HEK293 (cell line): ENCODE measurements at regions not wholly inside any gene's neighbourhood (a gene's known extent, or its start where the extent isn't known, plus 50 kb on each side); places are given as distances from the start of the nearest gene placed in this dataset.

ENCODE experiments used
- CTCF ChIA-PET: fragments of 350-600 bp; formaldehyde crosslinking; extraction: SDS; loops from one replicate; lab custom pipeline; 2021; ENCODE audit warnings: antibody characterized with exemption; lab: Yijun Ruan, JAX
- POLR2A ChIA-PET: fragments of 300-600 bp; formaldehyde crosslinking; extraction: SDS; loops from one replicate; lab custom pipeline; 2020; ENCODE audit warnings: antibody characterized with exemption, inconsistent platforms; lab: Yijun Ruan, JAX
- H3K27ac ChIP-seq: fragments of 200-500 bp; sonication (Bioruptor generic); 2 replicates; pipeline ENCODE4 v1.5.1; 2014; ENCODE audit warnings: low read depth, low read length, control low read depth, inconsistent platforms; ENCODE audit errors: extremely low read depth
- H3K36me3 ChIP-seq, 2 experiments: fragments of 200-500 bp in 1 of 2; sonication (Bioruptor generic) in 1 of 2; 1 replicate in 1 of 2; 2 replicates in 1 of 2; pipeline ENCODE4 v1.5.1; 2014 to 2017; ENCODE audit warnings: inconsistent platforms in 2 of 2, low read length in 2 of 2; ENCODE audit not compliant: control insufficient read depth in 2 of 2, insufficient read depth in 1 of 2
- H3K4me1 ChIP-seq: fragments of 200-500 bp; sonication (Bioruptor generic); 2 replicates; pipeline ENCODE4 v1.5.1; 2014; ENCODE audit warnings: mild to moderate bottlenecking, low read length, inconsistent platforms; ENCODE audit not compliant: control insufficient read depth, insufficient read depth
- H3K4me3 ChIP-seq: 2 replicates; pipeline ENCODE4 v1.5.1; 2011; ENCODE audit warnings: low read depth, mild to moderate bottlenecking, control low read depth, low read length, moderate library complexity
- H3K9me3 ChIP-seq: fragments of 200-500 bp; sonication (Bioruptor generic); 2 replicates; pipeline ENCODE4 v1.5.1; 2014; ENCODE audit warnings: low read depth, low read length, inconsistent platforms; ENCODE audit not compliant: control insufficient read depth, insufficient read depth
- HOXD13 ChIP-seq: sonication (generic); formaldehyde crosslinking; IDR thresholded peaks from 2 replicates; pipeline ENCODE4 v1.8.0; 2022; ENCODE audit warnings: missing genetic modification reagents, borderline replicate concordance
- KLF16 ChIP-seq: fragments of 450-650 bp; formaldehyde crosslinking; IDR thresholded peaks from 2 replicates; pipeline ENCODE4 v1.5.1; 2017; ENCODE audit warnings: missing biosample characterization, missing genetic modification characterization
- MYNN ChIP-seq: fragments of 450-650 bp; formaldehyde crosslinking; IDR thresholded peaks from 2 replicates; pipeline ENCODE4 v1.5.1; 2016; ENCODE audit warnings: missing biosample characterization, missing genetic modification characterization, borderline replicate concordance
- SCRT1 ChIP-seq: fragments of 450-650 bp; formaldehyde crosslinking; IDR thresholded peaks from 2 replicates; pipeline ENCODE4 v1.5.1; 2016; ENCODE audit warnings: missing biosample characterization, missing genetic modification characterization, borderline replicate concordance
- TRIM28 ChIP-seq: IDR thresholded peaks from 2 replicates; pipeline ENCODE4 v1.6.1; 2011; ENCODE audit warnings: low read length, control low read depth, borderline replicate concordance
- ZFP3 ChIP-seq: fragments of 450-650 bp; formaldehyde crosslinking; IDR thresholded peaks from 2 replicates; pipeline ENCODE4 v1.5.1; 2016; ENCODE audit warnings: low read depth, missing biosample characterization, missing genetic modification characterization
- ZIC2 ChIP-seq: fragments of 450-650 bp; formaldehyde crosslinking; IDR thresholded peaks from 2 replicates; pipeline ENCODE4 v1.5.1; 2016; ENCODE audit warnings: missing biosample characterization, missing genetic modification characterization
- ZNF184 ChIP-seq: fragments of 450-650 bp; IDR thresholded peaks from 2 replicates; pipeline ENCODE4 v1.5.1; 2018; ENCODE audit warnings: missing biosample characterization, mild to moderate bottlenecking, missing genetic modification characterization
- ZNF19 ChIP-seq: fragments of 450-650 bp; formaldehyde crosslinking; IDR thresholded peaks from 2 replicates; pipeline ENCODE4; 2016; ENCODE audit warnings: missing biosample characterization, missing genetic modification characterization, low read depth
- ZNF266 ChIP-seq: fragments of 450-650 bp; formaldehyde crosslinking; IDR thresholded peaks from 2 replicates; pipeline ENCODE4 v1.5.1; 2016; ENCODE audit warnings: missing biosample characterization, missing genetic modification characterization, low read depth
- ZNF292 ChIP-seq: fragments of 450-650 bp; formaldehyde crosslinking; IDR thresholded peaks from 2 replicates; pipeline ENCODE4 v1.5.1; 2016; ENCODE audit warnings: low read depth, missing biosample characterization, missing genetic modification characterization, borderline replicate concordance
- ZNF354C ChIP-seq: fragments of 450-650 bp; formaldehyde crosslinking; IDR thresholded peaks from 2 replicates; pipeline ENCODE4 v1.5.1; 2016; ENCODE audit warnings: missing biosample characterization, missing genetic modification characterization, low read depth, borderline replicate concordance
- ZNF423 ChIP-seq: fragments of 450-650 bp; formaldehyde crosslinking; IDR thresholded peaks from 2 replicates; pipeline ENCODE4 v1.5.1; 2016; ENCODE audit warnings: missing biosample characterization, missing genetic modification characterization
- ZNF501 ChIP-seq: fragments of 450-650 bp; formaldehyde crosslinking; IDR thresholded peaks from 2 replicates; pipeline ENCODE4 v1.5.1; 2016; ENCODE audit warnings: missing biosample characterization, missing genetic modification characterization
- ZNF548 ChIP-seq: fragments of 450-650 bp; formaldehyde crosslinking; IDR thresholded peaks from 2 replicates; pipeline ENCODE4 v1.5.1; 2016; ENCODE audit warnings: missing biosample characterization, missing genetic modification characterization
- ZNF571 ChIP-seq: fragments of 450-650 bp; formaldehyde crosslinking; IDR thresholded peaks from 2 replicates; pipeline ENCODE4 v1.5.0; 2017; ENCODE audit warnings: missing biosample characterization, missing genetic modification characterization
- ZNF645 ChIP-seq: fragments of 450-650 bp; formaldehyde crosslinking; IDR thresholded peaks from 2 replicates; pipeline ENCODE4; 2016; ENCODE audit warnings: missing biosample characterization, missing genetic modification characterization
- ZNF658 ChIP-seq: fragments of 450-650 bp; formaldehyde crosslinking; IDR thresholded peaks from 2 replicates; pipeline ENCODE4; 2016; ENCODE audit warnings: missing biosample characterization, missing genetic modification characterization
- ZNF677 ChIP-seq: fragments of 450-650 bp; IDR thresholded peaks from 2 replicates; pipeline ENCODE4 v1.5.0; 2018; ENCODE audit warnings: missing biosample characterization, mild to moderate bottlenecking, missing genetic modification characterization, moderate library complexity
- ZNF785 ChIP-seq: fragments of 450-650 bp; formaldehyde crosslinking; IDR thresholded peaks from 2 replicates; pipeline ENCODE4 v1.5.1; 2016; ENCODE audit warnings: missing biosample characterization, missing genetic modification characterization
- ZNF791 ChIP-seq: fragments of 450-650 bp; formaldehyde crosslinking; IDR thresholded peaks from 2 replicates; pipeline ENCODE4 v1.5.1; 2016; ENCODE audit warnings: missing biosample characterization, missing genetic modification characterization
- ZNF843 ChIP-seq: fragments of 450-650 bp; formaldehyde crosslinking; IDR thresholded peaks from 2 replicates; pipeline ENCODE4 v1.5.1; 2016; ENCODE audit warnings: missing biosample characterization, missing genetic modification characterization
- ZXDB ChIP-seq: fragments of 450-650 bp; formaldehyde crosslinking; IDR thresholded peaks from 2 replicates; pipeline ENCODE4 v1.5.1; 2016; ENCODE audit warnings: missing biosample characterization, missing genetic modification characterization
- TF ChIP-seq, protein P1 (sequence below): fragments of 450-650 bp; formaldehyde crosslinking; IDR thresholded peaks from 2 replicates; pipeline ENCODE4 v1.5.1; 2016; ENCODE audit warnings: missing biosample characterization, missing genetic modification characterization, borderline replicate concordance
- TF ChIP-seq, protein P2 (sequence below): fragments of 450-650 bp; formaldehyde crosslinking; conservative IDR thresholded peaks from 2 replicates; pipeline ENCODE4 v1.5.1; 2016; ENCODE audit warnings: low read depth, missing biosample characterization, missing genetic modification characterization

DNA sequence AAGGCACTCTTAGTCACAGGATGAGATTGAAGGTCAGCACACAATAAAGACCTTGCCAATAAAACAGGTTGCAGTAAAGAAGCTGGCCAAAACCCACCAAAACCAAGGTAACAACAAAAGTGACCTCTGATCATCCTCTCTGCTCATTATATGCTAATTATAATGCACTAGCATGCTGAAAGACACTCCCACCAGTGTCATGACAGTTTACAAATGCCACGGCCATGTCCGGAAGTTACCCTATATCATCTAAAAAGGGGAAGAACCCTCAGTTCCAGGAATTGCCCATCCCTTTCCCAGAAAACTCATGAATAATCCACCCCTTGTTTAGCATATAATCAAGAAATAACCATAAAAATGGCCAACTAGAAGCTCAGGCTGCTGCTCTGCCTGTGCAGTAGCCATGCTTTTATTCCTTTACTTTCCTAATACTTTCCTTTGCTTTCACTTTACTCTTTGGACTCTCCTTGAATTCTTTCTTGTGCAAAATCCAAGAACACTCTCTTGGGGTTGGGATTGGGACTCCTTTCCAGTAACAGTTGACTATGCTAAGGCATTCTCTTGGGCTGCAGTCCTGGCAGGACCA lies 527.3 kb upstream of the MAP3K7 start:
- H3K4me3 ChIP-seq, result no peak overlapping the region
- H3K4me1 ChIP-seq, result no peaks in the 10 kb centered on the region
- no peak for TF ChIP-seq ZNF791 (tag by site-specific recombination)
- no peak for TF ChIP-seq TRIM28
- TF ChIP-seq ZIC2 (tag by site-specific recombination), result no peak
- TF ChIP-seq ZNF785 (tag by site-specific recombination), result no peak
- TF ChIP-seq ZNF843 (tag by site-specific recombination), result no peak
- no peak for TF ChIP-seq ZNF571
- no peak for TF ChIP-seq ZNF423 (tag by site-specific recombination)
- TF ChIP-seq, protein P1, sequence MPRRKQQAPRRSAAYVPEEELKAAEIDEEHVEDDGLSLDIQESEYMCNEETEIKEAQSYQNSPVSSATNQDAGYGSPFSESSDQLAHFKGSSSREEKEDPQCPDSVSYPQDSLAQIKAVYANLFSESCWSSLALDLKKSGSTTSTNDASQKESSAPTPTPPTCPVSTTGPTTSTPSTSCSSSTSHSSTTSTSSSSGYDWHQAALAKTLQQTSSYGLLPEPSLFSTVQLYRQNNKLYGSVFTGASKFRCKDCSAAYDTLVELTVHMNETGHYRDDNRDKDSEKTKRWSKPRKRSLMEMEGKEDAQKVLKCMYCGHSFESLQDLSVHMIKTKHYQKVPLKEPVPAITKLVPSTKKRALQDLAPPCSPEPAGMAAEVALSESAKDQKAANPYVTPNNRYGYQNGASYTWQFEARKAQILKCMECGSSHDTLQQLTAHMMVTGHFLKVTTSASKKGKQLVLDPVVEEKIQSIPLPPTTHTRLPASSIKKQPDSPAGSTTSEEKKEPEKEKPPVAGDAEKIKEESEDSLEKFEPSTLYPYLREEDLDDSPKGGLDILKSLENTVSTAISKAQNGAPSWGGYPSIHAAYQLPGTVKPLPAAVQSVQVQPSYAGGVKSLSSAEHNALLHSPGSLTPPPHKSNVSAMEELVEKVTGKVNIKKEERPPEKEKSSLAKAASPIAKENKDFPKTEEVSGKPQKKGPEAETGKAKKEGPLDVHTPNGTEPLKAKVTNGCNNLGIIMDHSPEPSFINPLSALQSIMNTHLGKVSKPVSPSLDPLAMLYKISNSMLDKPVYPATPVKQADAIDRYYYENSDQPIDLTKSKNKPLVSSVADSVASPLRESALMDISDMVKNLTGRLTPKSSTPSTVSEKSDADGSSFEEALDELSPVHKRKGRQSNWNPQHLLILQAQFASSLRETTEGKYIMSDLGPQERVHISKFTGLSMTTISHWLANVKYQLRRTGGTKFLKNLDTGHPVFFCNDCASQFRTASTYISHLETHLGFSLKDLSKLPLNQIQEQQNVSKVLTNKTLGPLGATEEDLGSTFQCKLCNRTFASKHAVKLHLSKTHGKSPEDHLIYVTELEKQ (tag by site-specific recombination), result no peak
- TF ChIP-seq ZNF292 (tag by site-specific recombination), result no peak
- no peak for TF ChIP-seq ZNF645 (tag by site-specific recombination)
- no peak for TF ChIP-seq MYNN (tag by site-specific recombination)
- TF ChIP-seq ZNF19 (tag by site-specific recombination), result no peak
- no peak for TF ChIP-seq ZNF354C
- no peak for TF ChIP-seq ZNF501 (tag by site-specific recombination)
- no peak for TF ChIP-seq ZFP3
- TF ChIP-seq, protein P2, sequence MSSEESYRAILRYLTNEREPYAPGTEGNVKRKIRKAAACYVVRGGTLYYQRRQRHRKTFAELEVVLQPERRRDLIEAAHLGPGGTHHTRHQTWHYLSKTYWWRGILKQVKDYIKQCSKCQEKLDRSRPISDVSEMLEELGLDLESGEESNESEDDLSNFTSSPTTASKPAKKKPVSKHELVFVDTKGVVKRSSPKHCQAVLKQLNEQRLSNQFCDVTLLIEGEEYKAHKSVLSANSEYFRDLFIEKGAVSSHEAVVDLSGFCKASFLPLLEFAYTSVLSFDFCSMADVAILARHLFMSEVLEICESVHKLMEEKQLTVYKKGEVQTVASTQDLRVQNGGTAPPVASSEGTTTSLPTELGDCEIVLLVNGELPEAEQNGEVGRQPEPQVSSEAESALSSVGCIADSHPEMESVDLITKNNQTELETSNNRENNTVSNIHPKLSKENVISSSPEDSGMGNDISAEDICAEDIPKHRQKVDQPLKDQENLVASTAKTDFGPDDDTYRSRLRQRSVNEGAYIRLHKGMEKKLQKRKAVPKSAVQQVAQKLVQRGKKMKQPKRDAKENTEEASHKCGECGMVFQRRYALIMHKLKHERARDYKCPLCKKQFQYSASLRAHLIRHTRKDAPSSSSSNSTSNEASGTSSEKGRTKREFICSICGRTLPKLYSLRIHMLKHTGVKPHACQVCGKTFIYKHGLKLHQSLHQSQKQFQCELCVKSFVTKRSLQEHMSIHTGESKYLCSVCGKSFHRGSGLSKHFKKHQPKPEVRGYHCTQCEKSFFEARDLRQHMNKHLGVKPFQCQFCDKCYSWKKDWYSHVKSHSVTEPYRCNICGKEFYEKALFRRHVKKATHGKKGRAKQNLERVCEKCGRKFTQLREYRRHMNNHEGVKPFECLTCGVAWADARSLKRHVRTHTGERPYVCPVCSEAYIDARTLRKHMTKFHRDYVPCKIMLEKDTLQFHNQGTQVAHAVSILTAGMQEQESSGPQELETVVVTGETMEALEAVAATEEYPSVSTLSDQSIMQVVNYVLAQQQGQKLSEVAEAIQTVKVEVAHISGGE (tag by site-specific recombination), result no peak
- no peak for TF ChIP-seq HOXD13 (CRISPR knock-in tag)
- TF ChIP-seq ZXDB (tag by site-specific recombination), result no peak
- no peak for TF ChIP-seq ZNF677 (tag by site-specific recombination)
- ChIA-PET POLR2A (no interaction called here), CTCF (no interaction called here)
- H3K27ac ChIP-seq, result no peak overlapping the region
- no peaks in the 10 kb centered on the region for H3K9me3 ChIP-seq
- no peaks in the 10 kb centered on the region for H3K36me3 ChIP-seq

DNA sequence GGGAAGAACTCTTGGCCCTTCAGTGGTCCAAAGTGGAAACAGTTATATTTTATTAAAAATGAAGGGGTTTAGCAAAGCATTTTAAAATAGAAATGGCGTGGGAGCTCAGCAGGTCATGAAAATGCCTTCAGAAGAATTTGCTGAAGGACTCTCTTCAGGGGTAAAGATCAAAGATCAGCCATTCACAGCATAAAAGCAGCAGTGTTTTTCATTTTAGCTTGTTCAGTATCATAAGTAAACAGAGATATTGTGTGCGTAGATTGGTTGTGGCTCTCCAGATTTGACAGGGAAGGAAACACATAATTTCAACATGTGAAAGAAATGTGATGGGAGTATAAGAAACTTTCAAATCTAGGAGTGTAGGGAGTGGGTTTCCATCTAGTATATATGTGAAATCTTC lies 519.2 kb upstream of the MAP3K7 start:
- Histone ChIP-seq H3K27ac (no peak overlapping the region), H3K9me3 (no peaks in the 10 kb centered on the region), H3K36me3 (no peaks in the 10 kb centered on the region), H3K4me3 (no peak overlapping the region), H3K4me1 (no peaks in the 10 kb centered on the region)
- CTCF ChIA-PET, result interaction anchor here (0.5 to 1.3 kb wide), 2 partner anchors 52 to 897 kb away, joined by 3 to 4 read pairs; no protein-coding TSS in a partner anchor
- TF ChIP-seq ZNF548, result no peak
- no peak for TF ChIP-seq ZNF843 (tag by site-specific recombination)
- no peak for TF ChIP-seq ZNF184 (tag by site-specific recombination)
- TF ChIP-seq KLF16 (tag by site-specific recombination), result no peak
- no peak for TF ChIP-seq SCRT1
- TF ChIP-seq ZNF266, result no peak
- TF ChIP-seq ZNF658, result no peak
- POLR2A ChIA-PET, result no interaction called here
